Posterior cingulate gyrus (tissue), 11 donors: ENCODE measurements at regions not wholly inside any gene's neighbourhood (a gene's known extent, or its start where the extent isn't known, plus 50 kb on each side); places are given as distances from the start of the nearest gene placed in this dataset.

Experiments used
- DNase-seq, 10 donors: peaks; one replicate each; pipeline versions ENCODE4 v3.0.0 to v3.0.0-alpha.2; 2020 to 2021; ENCODE audit warnings: mixed read lengths in 3 of 10
- intact Hi-C: fragments of 100-400 bp; cut with DNase I; formaldehyde crosslinking; loops from one replicate; pipeline ENCODE4 v1.15.1; 2023

GRCh38 chr17:27990979-27991378 lies 51.5 kb upstream of the NLK start:
- intact Hi-C loops = no loop called here
- DNase-seq = no peak

- intact Hi-C loops = no loop called here
- no peak for DNase-seq
Measured at GRCh38 chr17:27991462-27991993, 50.9 kb upstream of the NLK start.
